ENCODE measurements at regions not wholly inside any gene's neighbourhood (a gene's known extent, or its start where the extent isn't known, plus 50 kb on each side); places are given as distances from the start of the nearest gene placed in this dataset.

DNA sequence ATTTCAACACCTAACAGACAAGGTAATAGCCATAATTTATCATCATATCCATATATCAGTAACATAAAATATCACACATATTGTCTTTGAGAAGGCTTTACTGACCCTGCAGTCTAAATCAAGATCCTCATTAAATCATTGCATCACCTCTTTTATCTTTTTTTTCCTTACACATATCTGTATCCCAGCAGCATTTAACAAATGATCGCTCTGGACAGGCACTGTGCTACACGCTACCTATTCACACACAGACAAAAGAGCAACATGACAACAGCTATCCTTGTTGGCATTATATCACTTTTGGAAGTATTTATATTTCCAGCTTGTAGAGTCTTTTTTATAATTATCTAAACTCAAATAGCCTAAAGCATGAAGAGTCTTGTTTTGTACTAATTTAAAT, 73.3 kb upstream of the NBEA start:
- no peaks in the 10 kb centered on the region for H3K4me1 ChIP-seq (replicated peaks in 1 of 2)
- TF ChIP-seq CTCF (IDR thresholded peaks at IDR 0.05) (no peak), POLR2A (IDR thresholded peaks at IDR 0.05) (no peak)
- WGBS, 4 donors: 88 to 97% (median 89%) methylated on average over 2 of the region's 2 CpGs
- H3K27ac ChIP-seq: no peak overlapping the region
- DNase-seq: no peak
- H3K27me3 ChIP-seq: no peaks in the 10 kb centered on the region
- no peaks in the 10 kb centered on the region for H3K9me3 ChIP-seq (replicated peaks in 1 of 3)
- H3K36me3 ChIP-seq (replicated peaks in 1 of 2): no peaks in the 10 kb centered on the region
- intact Hi-C loops (cut with DNase I): no loop called here
- no peak overlapping the region for H3K4me3 ChIP-seq

DNA sequence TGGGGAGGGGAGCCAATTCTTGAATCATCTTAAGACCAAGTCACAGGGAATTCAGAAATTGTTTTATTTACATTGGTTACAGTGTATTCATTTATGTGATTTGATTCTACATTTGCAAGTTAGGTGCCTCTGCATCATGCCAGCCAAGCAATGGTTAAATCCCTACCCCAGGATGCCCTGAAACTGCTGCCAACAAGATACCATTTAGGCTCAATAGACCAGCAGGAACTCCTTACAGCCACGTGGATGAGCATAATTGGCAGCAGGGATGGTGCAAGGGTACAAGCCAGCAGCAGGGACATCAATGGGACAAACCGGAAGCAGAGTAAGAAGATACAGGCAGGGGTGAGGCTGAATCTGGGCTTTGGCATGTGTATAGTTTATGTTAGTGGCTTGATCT, 72.4 kb upstream of the NBEA start:
- Histone ChIP-seq H3K36me3 (replicated peaks in 1 of 2) (no peaks in the 10 kb centered on the region), H3K27me3 (no peaks in the 10 kb centered on the region), H3K27ac (no peak overlapping the region), H3K9me3 (replicated peaks in 1 of 3) (no peaks in the 10 kb centered on the region), H3K4me3 (no peak overlapping the region), H3K4me1 (replicated peaks in 1 of 2) (no peaks in the 10 kb centered on the region)
- no peak for TF ChIP-seq CTCF (IDR thresholded peaks at IDR 0.05)
- no peak for TF ChIP-seq POLR2A (IDR thresholded peaks at IDR 0.05)
- WGBS, 4 donors: 50 to 59% (median 54%) methylated on average over 2 of the region's 2 CpGs
- intact Hi-C loops (cut with DNase I): no loop called here
- DNase-seq: no peak

DNA sequence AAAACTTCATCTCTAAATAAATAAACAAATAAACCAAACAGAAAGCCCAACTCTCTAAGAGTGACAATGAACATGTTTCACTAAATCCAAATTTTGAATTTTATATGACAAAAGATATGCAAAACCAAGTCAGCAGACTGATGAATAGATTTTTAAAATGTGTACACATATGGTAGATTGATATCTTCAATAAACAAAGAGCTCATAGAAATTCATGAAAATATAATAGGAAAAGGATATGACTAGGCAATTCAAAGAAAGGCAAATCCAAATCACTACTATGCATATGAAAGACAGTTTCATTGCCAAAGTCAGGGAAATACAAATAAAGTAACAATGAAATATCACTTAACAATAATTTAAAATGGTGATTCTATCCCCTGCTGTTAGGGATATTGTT, 63.7 kb upstream of the NBEA start:
- TF ChIP-seq CTCF (IDR thresholded peaks at IDR 0.05) (no peak), POLR2A (IDR thresholded peaks at IDR 0.05) (no peak)
- intact Hi-C loops (cut with DNase I): no loop called here
- no peak for DNase-seq
- H3K27me3 ChIP-seq: no peaks in the 10 kb centered on the region
- no peak overlapping the region for H3K4me3 ChIP-seq
- H3K4me1 ChIP-seq (replicated peaks in 1 of 2): no peaks in the 10 kb centered on the region
- no peak overlapping the region for H3K27ac ChIP-seq
- no peaks in the 10 kb centered on the region for H3K36me3 ChIP-seq (replicated peaks in 1 of 2)
- no peaks in the 10 kb centered on the region for H3K9me3 ChIP-seq (replicated peaks in 1 of 3)

DNA sequence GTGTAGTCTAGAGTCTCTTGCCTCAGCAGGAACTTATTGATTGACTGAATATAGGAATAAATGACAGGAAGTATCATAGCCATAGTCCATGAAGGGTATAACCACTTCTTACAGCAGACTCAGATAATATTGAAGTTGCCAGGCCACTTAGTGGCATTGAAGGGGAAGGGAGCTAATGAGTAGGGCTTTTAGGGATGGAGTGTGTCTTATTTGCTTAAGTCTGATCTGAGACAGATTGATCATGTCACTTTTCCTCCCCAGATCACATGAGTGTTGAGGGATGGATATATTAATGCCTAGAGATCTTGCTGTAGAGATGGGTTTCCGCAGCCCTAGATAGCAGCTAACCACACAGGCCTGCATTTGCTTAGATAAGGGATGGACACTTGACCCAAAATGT, 62.2 kb upstream of the NBEA start:
- H3K27me3 ChIP-seq: no peaks in the 10 kb centered on the region
- no peaks in the 10 kb centered on the region for H3K36me3 ChIP-seq (replicated peaks in 1 of 2)
- H3K9me3 ChIP-seq (replicated peaks in 1 of 3): no peaks in the 10 kb centered on the region
- H3K4me3 ChIP-seq: no peak overlapping the region
- intact Hi-C loops (cut with DNase I): no loop called here
- no peaks in the 10 kb centered on the region for H3K4me1 ChIP-seq (replicated peaks in 1 of 2)
- no peak for TF ChIP-seq POLR2A (IDR thresholded peaks at IDR 0.05)
- TF ChIP-seq CTCF (IDR thresholded peaks at IDR 0.05): no peak
- DNase-seq: no peak
- H3K27ac ChIP-seq: no peak overlapping the region
- 78 to 100% (median 95%) methylated on average over 1 of the region's 1 CpG for WGBS, 4 donors
